ENCODE measurements at regions not wholly inside any gene's neighbourhood (a gene's known extent, or its start where the extent isn't known, plus 50 kb on each side); places are given as distances from the start of the nearest gene placed in this dataset.

- DNase-seq (peak in 1 of 5 donors; percentile 24), ATAC-seq (no peak)
- 7 to 15% (median 11%) methylated on average over 10 to 13 of the region's 13 CpGs for WGBS, 4 donors
- Histone ChIP-seq H3K27me3 (peaks cover 0 to 5% (median 0%) of the 10 kb centered on the region in 9 donors), H3K4me3 (no peak overlapping the region), H3K4me1 (peaks cover 0 to 6% (median 0%) of the 10 kb centered on the region in 12 donors), H3K27ac (no peak overlapping the region), H3K36me3 (no peaks in the 10 kb centered on the region), H3K9me3 (no peaks in the 10 kb centered on the region)
- TF ChIP-seq CTCF (IDR thresholded peaks at IDR 0.05) (no peak), POLR2A (IDR thresholded peaks at IDR 0.05) (no peak)
- intact Hi-C loops (cut with DNase I), result no loop called here
Measured at GRCh38 chr16:7227229-7227721, 105.4 kb upstream of the RBFOX1 start.

GRCh38 chr16:7221157-7221556, 111.5 kb upstream of the RBFOX1 start:
- Histone ChIP-seq H3K4me1 (no peaks in the 10 kb centered on the region), H3K27me3 (no peaks in the 10 kb centered on the region), H3K36me3 (no peaks in the 10 kb centered on the region), H3K27ac (no peak overlapping the region), H3K9me3 (no peaks in the 10 kb centered on the region), H3K4me3 (no peak overlapping the region)
- no peak for TF ChIP-seq POLR2A (IDR thresholded peaks at IDR 0.05)
- no peak for TF ChIP-seq CTCF (IDR thresholded peaks at IDR 0.05)
- no peak for DNase-seq
- intact Hi-C loops (cut with DNase I), result no loop called here
- no peak for ATAC-seq
- WGBS, 4 donors, result 82 to 93% (median 87%) methylated on average over 3 of the region's 3 CpGs

- Histone ChIP-seq H3K9me3 (no peaks in the 10 kb centered on the region), H3K36me3 (no peaks in the 10 kb centered on the region), H3K4me3 (no peak overlapping the region), H3K27me3 (no peaks in the 10 kb centered on the region), H3K27ac (no peak overlapping the region), H3K4me1 (no peaks in the 10 kb centered on the region)
- WGBS, 4 donors, result 47 to 65% (median 55%) methylated on average over 4 of the region's 4 CpGs
- intact Hi-C loops (cut with DNase I), result no loop called here
- DNase-seq, result no peak
- no peak for ATAC-seq
- TF ChIP-seq CTCF (IDR thresholded peaks at IDR 0.05) (no peak), POLR2A (IDR thresholded peaks at IDR 0.05) (no peak)
Measured at GRCh38 chr16:7218936-7219335, 113.7 kb upstream of the RBFOX1 start.

- no peaks in the 10 kb centered on the region for H3K27me3 ChIP-seq
Measured at GRCh38 chr16:7217797-7218196, 114.8 kb upstream of the RBFOX1 start.

More at GRCh38 chr16:7217797-7218196, 114.8 kb upstream of the RBFOX1 start:
- Histone ChIP-seq H3K9me3 (no peaks in the 10 kb centered on the region), H3K27ac (no peak overlapping the region), H3K36me3 (no peaks in the 10 kb centered on the region), H3K4me3 (no peak overlapping the region), H3K4me1 (no peaks in the 10 kb centered on the region)
- ATAC-seq (peak in 1 of 4 donors; percentile 15), DNase-seq (no peak)
- TF ChIP-seq POLR2A (IDR thresholded peaks at IDR 0.05) (no peak), CTCF (IDR thresholded peaks at IDR 0.05) (no peak)
- intact Hi-C loops (cut with DNase I), result no loop called here
- 88 to 93% (median 90%) methylated on average over 14 of the region's 14 CpGs for WGBS, 4 donors

Data from heart left ventricle (tissue), 16 donors.